Bronchial epithelial cell (primary cell): ENCODE measurements at regions not wholly inside any gene's neighbourhood (a gene's known extent, or its start where the extent isn't known, plus 50 kb on each side); places are given as distances from the start of the nearest gene placed in this dataset.
A peak's percentile ranks its signal among the peaks of the same experiment; 100 is the strongest.

Experiments
- DNase-seq: peaks from one replicate; pipeline ENCODE4 v3.0.0-alpha.2; 2010; ENCODE audit warnings: low read depth
- FAIRE-seq: peaks from 2 replicates; lab custom pipeline; 2011; peaks lifted over from hg19 to GRCh38; lab: Jason Lieb, UNC
- H3K27me3 ChIP-seq: 2 replicates; pipeline ENCODE4 v1.5.1; 2011; ENCODE audit warnings: low read length; ENCODE audit not compliant: control insufficient read depth, insufficient read depth
- H3K36me3 ChIP-seq: 2 replicates; pipeline ENCODE4 v1.5.1; 2011; ENCODE audit warnings: low read length; ENCODE audit not compliant: control insufficient read depth, insufficient read depth
- H3K4me3 ChIP-seq: 2 replicates; pipeline ENCODE4 v1.5.1; 2011; ENCODE audit warnings: mild to moderate bottlenecking, low read depth, low read length, control low read depth
- CTCF ChIP-seq: IDR thresholded peaks from 2 replicates; pipeline ENCODE4 v1.5.1; 2011; ENCODE audit warnings: mild to moderate bottlenecking, moderate library complexity, low read length, control low read depth, inconsistent platforms; ENCODE audit not compliant: insufficient read depth, severe bottlenecking

- TF ChIP-seq CTCF, result no peak
- no peak for FAIRE-seq
- DNase-seq, result peak; percentile 83
- no peaks in the 10 kb centered on the region for H3K36me3 ChIP-seq
- no peak overlapping the region for H3K4me3 ChIP-seq
- no peaks in the 10 kb centered on the region for H3K27me3 ChIP-seq
Observed at GRCh38 chr9:27784847-27785713, 211.8 kb upstream of the C9orf72 start.

- H3K27me3 ChIP-seq, result no peaks in the 10 kb centered on the region
- H3K36me3 ChIP-seq, result no peaks in the 10 kb centered on the region
- TF ChIP-seq CTCF, result no peak
- FAIRE-seq, result no peak
- DNase-seq, result peak; percentile 92
- no peak overlapping the region for H3K4me3 ChIP-seq
Observed at GRCh38 chr9:27785714-27786100, 212.4 kb upstream of the C9orf72 start.

- TF ChIP-seq CTCF, result peak; percentile 41
- Histone ChIP-seq H3K36me3 (no peaks in the 10 kb centered on the region), H3K4me3 (no peak overlapping the region), H3K27me3 (no peaks in the 10 kb centered on the region)
- DNase-seq (peak; percentile 43), FAIRE-seq (no peak)
Observed at GRCh38 chr9:27787891-27788290, 214.6 kb upstream of the C9orf72 start.

- Histone ChIP-seq H3K4me3 (no peak overlapping the region), H3K36me3 (no peaks in the 10 kb centered on the region), H3K27me3 (no peaks in the 10 kb centered on the region)
- FAIRE-seq, result no peak
- DNase-seq, result peak; percentile 79
- no peak for TF ChIP-seq CTCF
Observed at GRCh38 chr9:27791311-27791710, 218.0 kb upstream of the C9orf72 start.

GRCh38 chr9:27792971-27793689, 219.8 kb upstream of the C9orf72 start:
- no peaks in the 10 kb centered on the region for H3K36me3 ChIP-seq
- FAIRE-seq, result no peak
- no peak for TF ChIP-seq CTCF
- DNase-seq, result no peak
- H3K4me3 ChIP-seq, result no peak overlapping the region
- no peaks in the 10 kb centered on the region for H3K27me3 ChIP-seq
